Upper lobe of left lung (tissue), 6 donors: ENCODE measurements at regions not wholly inside any gene's neighbourhood (a gene's known extent, or its start where the extent isn't known, plus 50 kb on each side); places are given as distances from the start of the nearest gene placed in this dataset.
"Not testable (repeated sequence)": the region's sequence is repeated elsewhere in the genome, so short reads cannot be mapped to it uniquely, and the experiment has no call there.

Source experiments
- ATAC-seq, 2 donors: fragments of 200-7000 bp; cut with Tn5 transposase; one replicate each; pipeline ENCODE4 v1.9.1; 2022; ENCODE audit warnings: mild to moderate bottlenecking in 2 of 2, moderate library complexity in 2 of 2; ENCODE audit not compliant: low FRiP score in 2 of 2
- DNase-seq, 2 donors: peaks; one replicate each; pipeline ENCODE4 v3.0.0-alpha.2; 2019 to 2020
- H3K27ac ChIP-seq, 4 donors: fragments of 200-600 bp; sonication (generic); one replicate each; pipeline ENCODE4 v1.5.1; 2016 to 2019
- H3K27me3 ChIP-seq, 4 donors: fragments of 200-600 bp; sonication (generic); one replicate each; pipeline ENCODE4 v1.5.1; 2017 to 2019
- H3K36me3 ChIP-seq, 4 donors: fragments of 200-600 bp; sonication (generic); one replicate each; pipeline ENCODE4 v1.5.1; 2016 to 2019
- H3K4me1 ChIP-seq, 4 donors: fragments of 200-600 bp; sonication (generic); one replicate each; pipeline ENCODE4 v1.5.1; 2018 to 2019
- H3K4me3 ChIP-seq, 4 donors: fragments of 200-600 bp; sonication (generic); one replicate each; pipeline ENCODE4 v1.5.1; 2017 to 2019; ENCODE audit warnings: mild to moderate bottlenecking in 2 of 4, moderate library complexity in 1 of 4
- H3K9me3 ChIP-seq, 4 donors: fragments of 200-600 bp; sonication (generic); one replicate each; pipeline ENCODE4 v1.5.1; 2018 to 2019
- EP300 ChIP-seq, 4 donors: sonication (generic); formaldehyde crosslinking; IDR thresholded peaks; one replicate each; pipeline ENCODE4 v1.5.1; 2017; ENCODE audit warnings: antibody characterized with exemption in 4 of 4, control low read depth in 2 of 4
- POLR2A ChIP-seq, 4 donors: fragments of 450-650 bp; IDR thresholded peaks; one replicate each; pipeline ENCODE4 v1.5.1; 2016 to 2017; ENCODE audit warnings: antibody characterized with exemption in 4 of 4, mild to moderate bottlenecking in 2 of 4
- POLR2AphosphoS5 ChIP-seq, 2 donors: sonication (generic); formaldehyde crosslinking; IDR thresholded peaks; one replicate each; pipeline ENCODE4 v1.5.1; 2017; ENCODE audit warnings: antibody characterized with exemption in 2 of 2
- WGBS, 2 donors: methylation state at CpG; one replicate each; pipeline ENCODE4 v1.1.5; 2017 to 2018; 5-methylcytosine and 5-hydroxymethylcytosine counted together
- TF ChIP-seq, protein P1 (sequence below), 6 experiments: fragments of 450-650 bp in 4 of 6; fragments of 200-600 bp in 2 of 6; sonication (generic) in 2 of 6; IDR thresholded peaks; one replicate each; pipeline ENCODE4 v1.5.1; 2016 to 2019; ENCODE audit warnings: antibody characterized with exemption in 6 of 6
- donor health status: DM: no; HTN: no; CAD: no; lungs with moderate emphysema.
- donor health status: DM: no; HTN: yes; CAD: no; lungs with severe emphysema.

DNA sequence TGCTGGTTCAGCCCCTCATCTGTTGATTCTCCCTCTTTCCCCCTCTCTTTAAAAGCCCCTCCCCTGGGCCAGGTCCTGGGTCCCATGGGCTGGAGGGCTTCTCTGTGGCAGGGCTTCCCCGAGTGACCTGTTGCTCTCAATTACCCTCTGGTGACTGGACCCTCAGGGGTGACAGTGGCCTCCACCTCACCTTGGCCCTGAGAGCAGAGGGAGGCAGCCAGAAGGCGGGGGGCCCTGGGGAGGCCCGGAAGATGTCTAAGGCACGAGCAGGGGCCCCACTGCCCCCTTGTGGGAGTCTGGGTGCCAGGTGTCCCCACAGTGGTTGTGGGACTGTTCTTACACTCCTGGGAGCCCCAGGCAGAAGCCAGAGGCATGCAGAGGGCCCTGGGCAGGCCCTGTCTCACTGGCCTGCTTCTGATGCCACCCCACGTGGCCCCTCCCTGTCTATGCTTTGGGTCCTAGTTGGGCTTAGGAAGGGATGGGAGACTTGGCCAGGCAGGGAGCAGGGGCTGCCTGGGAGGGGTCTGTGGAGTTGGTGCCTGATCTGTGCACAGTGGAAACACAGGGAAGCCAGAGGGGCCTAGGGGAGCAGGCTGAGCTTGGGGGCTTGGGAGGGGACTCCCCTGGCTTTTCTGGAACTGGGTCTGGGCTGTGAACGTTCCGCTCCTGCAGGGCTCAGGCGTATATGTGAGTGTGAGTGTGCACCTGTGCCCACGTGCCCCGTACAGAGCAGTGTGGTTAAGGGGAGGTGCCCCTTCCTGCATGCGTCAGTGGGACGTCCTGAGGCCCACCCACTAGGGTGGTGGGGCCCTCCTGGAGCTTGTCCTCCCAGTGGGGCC lies 179.7 kb downstream of the TMEM121 start:
- H3K36me3 ChIP-seq, H3K4me1 ChIP-seq, H3K9me3 ChIP-seq, H3K4me3 ChIP-seq, H3K27me3 ChIP-seq, H3K27ac ChIP-seq: not testable (repeated sequence)
- ATAC-seq (peak in 1 of 2 donors; percentile 3), DNase-seq (peak in 1 of 2 donors; percentile 66)
- 63 to 75% methylated on average over 1 to 12 of the region's 12 CpGs for WGBS, 2 donors

DNA sequence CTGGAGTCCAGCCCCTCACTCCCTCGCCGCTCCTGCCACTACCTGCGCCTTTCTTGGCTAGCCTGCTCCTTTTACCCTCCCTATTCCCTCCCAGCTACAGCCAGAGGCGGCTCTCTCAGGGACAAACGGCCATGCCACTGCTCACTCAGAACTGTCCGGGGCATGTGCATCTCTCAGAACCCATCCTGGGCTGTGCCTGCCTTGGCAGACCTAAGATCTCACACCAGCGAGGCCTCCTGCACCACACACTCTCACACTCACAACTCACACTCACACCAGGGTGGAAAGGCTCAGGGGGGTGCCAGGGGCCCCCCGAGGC lies 180.3 kb downstream of the TMEM121 start:
- H3K27me3 ChIP-seq, H3K27ac ChIP-seq, ATAC-seq, H3K4me1 ChIP-seq, H3K9me3 ChIP-seq, DNase-seq, H3K36me3 ChIP-seq, H3K4me3 ChIP-seq: not testable (repeated sequence)
- WGBS, 2 donors = 65% methylated on average over 3 of the region's 8 CpGs; no CpG with 5 or more reads in 1 of the 2 donors

DNA sequence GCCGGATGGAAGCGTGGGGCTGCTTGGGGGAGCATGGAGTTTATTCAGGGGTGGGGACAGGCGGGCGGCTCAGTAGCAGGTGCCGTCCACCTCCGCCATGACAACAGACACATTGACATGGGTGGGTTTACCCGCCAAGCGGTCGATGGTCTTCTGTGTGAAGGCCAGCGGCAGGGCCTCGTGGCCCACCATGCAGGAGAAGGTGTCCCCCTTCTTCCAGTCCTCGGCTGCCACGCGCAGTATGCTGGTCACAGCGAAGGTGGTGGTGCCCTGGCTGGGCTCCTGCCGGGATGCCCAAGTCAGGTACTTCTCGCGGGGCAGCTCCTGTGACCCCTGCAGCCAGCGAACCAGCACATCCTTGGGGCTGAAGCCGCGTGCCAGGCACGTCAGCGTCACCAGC lies 180.7 kb downstream of the TMEM121 start:
- DNase-seq (peak in 1 of 2 donors; percentile 83), ATAC-seq (peak in 1 of 2 donors; percentile 34)
- H3K9me3 ChIP-seq, H3K27ac ChIP-seq, H3K36me3 ChIP-seq, H3K27me3 ChIP-seq, H3K4me3 ChIP-seq, H3K4me1 ChIP-seq: not testable (repeated sequence)
- 93% methylated on average over 14 to 21 of the region's 23 CpGs for WGBS, 2 donors

DNA sequence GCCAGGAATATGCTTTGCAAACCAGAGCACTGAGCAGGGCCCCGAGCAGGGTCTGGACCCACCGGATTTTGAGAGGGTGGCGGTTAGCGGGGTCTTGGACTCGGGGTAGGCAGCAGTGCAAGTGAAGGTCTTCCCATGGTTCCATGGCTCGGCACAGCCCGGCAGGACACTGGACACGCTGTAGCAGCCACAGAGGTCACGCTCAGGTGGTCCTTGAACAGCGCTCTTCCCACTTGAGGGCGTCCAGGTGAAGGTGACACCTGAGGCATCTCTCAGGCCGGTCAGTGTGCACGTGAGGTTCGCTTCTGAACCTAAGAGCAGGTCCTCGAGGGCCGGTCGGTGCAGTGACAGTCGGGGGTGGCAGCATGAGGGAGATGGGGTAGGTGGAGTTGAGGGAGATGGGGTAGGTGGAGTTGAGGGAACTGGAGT lies 181.4 kb downstream of the TMEM121 start:
- not testable (repeated sequence) for H3K4me1 ChIP-seq, H3K9me3 ChIP-seq, H3K27ac ChIP-seq, DNase-seq, H3K36me3 ChIP-seq, H3K27me3 ChIP-seq, H3K4me3 ChIP-seq, ATAC-seq
- 85 to 93% methylated on average over 5 to 18 of the region's 18 CpGs for WGBS, 2 donors

DNA sequence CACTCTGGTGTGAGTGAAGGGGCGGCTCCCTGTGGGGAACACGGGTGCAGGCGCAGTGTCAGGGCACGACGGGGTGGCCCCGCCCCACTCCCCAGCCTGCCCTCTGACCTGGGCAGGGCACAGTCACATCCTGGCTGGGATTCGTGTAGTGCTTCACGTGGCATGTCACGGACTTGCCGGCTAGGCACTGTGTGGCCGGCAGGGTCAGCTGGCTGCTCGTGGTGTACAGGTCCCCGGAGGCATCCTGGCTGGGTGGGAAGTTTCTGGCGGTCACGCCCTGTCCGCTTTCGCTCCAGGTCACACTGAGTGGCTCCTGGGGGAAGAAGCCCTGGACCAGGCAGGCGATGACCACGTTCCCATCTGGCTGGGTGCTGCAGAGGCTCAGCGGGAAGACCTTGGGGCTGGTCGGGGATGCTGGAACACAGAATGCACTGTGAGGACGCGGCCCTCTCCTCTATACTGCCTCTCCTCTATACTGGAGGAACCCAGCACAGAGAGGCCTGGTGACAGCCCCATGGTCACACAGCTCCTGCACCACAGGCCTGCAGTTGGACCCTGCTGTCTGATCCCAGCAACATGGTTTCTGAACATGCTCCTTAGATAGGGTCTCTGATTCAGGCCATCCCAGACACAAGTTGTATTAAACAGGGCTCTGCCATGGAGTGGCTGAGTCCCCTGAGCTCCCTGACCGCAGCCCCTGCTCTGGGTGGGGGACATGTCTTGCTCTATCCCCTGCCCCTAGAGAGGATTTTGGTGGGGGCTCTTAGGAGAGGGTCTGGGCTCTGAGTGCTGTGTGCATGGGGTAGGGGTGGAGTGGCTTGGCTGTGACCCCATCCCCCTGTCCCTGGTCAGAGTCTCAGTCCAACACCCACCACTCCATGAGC lies 182.1 kb downstream of the TMEM121 start:
- H3K27ac ChIP-seq, ATAC-seq, H3K36me3 ChIP-seq, H3K4me3 ChIP-seq, H3K4me1 ChIP-seq, H3K9me3 ChIP-seq, H3K27me3 ChIP-seq: not testable (repeated sequence)
- peak in 1 of 2 donors; percentile 85 for DNase-seq
- WGBS, 2 donors = 87 to 93% methylated on average over 5 to 24 of the region's 24 CpGs

DNA sequence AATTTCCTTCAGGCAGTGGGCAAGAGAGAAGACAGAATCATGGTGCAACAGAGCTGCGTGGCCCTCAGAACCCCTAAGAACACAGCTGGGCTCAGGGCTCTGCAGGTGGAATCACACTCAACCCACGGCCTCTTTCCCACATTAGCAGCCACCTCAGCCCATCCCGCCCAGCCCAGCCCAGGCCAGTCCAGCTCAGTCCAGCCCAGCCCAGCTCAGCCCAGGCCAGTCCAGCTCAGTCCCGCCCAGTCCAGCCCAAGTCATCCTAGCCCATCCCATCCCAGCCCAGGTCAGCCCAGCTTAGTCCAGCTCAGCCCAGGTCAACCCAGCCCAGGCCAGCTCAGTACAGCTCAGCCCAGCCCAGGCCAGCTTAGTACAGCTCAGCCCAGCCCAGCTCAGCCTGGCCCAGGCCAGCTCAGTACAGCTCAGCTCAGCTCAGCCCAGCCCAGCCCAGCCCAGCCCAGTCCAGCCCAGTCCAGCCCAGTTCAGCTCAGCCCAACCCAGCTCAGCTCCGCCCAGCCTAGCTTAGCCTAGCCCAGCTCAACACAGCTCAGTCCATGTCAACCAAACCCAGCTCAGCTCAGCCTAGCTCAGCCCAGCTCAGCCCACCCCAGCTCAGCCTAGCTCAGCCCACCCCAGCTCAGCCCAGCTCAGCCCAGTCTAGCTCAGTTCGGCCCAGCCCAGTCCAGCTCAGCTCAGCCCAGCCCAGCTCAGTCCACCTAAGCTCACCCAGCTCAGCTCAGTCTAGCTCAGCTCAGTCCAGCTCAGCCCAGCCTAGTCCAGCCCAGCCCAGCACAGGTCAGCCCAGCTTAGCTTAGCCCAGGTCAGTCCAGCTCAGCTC lies 183.1 kb downstream of the TMEM121 start:
- no peaks in the 10 kb centered on the region for H3K27me3 ChIP-seq
- H3K9me3 ChIP-seq = no peaks in the 10 kb centered on the region
- DNase-seq = peak in 1 of 2 donors; percentile 70
- H3K4me3 ChIP-seq = no peak overlapping the region
- WGBS, 2 donors = 82 to 100% methylated on average over 1 to 6 of the region's 6 CpGs
- no peaks in the 10 kb centered on the region for H3K36me3 ChIP-seq
- peak overlapping the region in 1 of 4 donors; percentile 30 for H3K27ac ChIP-seq
- TF ChIP-seq POLR2AphosphoS5 (IDR thresholded peaks at IDR 0.05) = no peak
- TF ChIP-seq, protein P1, sequence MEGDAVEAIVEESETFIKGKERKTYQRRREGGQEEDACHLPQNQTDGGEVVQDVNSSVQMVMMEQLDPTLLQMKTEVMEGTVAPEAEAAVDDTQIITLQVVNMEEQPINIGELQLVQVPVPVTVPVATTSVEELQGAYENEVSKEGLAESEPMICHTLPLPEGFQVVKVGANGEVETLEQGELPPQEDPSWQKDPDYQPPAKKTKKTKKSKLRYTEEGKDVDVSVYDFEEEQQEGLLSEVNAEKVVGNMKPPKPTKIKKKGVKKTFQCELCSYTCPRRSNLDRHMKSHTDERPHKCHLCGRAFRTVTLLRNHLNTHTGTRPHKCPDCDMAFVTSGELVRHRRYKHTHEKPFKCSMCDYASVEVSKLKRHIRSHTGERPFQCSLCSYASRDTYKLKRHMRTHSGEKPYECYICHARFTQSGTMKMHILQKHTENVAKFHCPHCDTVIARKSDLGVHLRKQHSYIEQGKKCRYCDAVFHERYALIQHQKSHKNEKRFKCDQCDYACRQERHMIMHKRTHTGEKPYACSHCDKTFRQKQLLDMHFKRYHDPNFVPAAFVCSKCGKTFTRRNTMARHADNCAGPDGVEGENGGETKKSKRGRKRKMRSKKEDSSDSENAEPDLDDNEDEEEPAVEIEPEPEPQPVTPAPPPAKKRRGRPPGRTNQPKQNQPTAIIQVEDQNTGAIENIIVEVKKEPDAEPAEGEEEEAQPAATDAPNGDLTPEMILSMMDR (IDR thresholded peaks at IDR 0.05) = no peak
- no peak for TF ChIP-seq POLR2A (IDR thresholded peaks at IDR 0.05)
- TF ChIP-seq EP300 (IDR thresholded peaks at IDR 0.05) = no peak
- no peaks in the 10 kb centered on the region for H3K4me1 ChIP-seq
- ATAC-seq = peak in 1 of 2 donors; percentile 32
